PC-9 (cell line): ENCODE measurements at regions not wholly inside any gene's neighbourhood (a gene's known extent, or its start where the extent isn't known, plus 50 kb on each side); places are given as distances from the start of the nearest gene placed in this dataset.
A peak's percentile ranks its signal among the peaks of the same experiment; 100 is the strongest.

ENCODE experiments used
- BruUV-seq: library from RNA; stranded (reverse); fragments of 400-500 nt; replicated peaks from 2 replicates; lab custom pipeline; 2021; lab: Mats Ljungman, UMichigan
- CTCF ChIA-PET: fragments of 300-600 bp; sonication (Branson Sonifier 250); formaldehyde crosslinking; loops from one replicate; lab custom pipeline; 2022; ENCODE audit warnings: antibody characterized with exemption; lab: Charles Lee
- POLR2A ChIA-PET: fragments of 300-600 bp; sonication (Branson Sonifier 250); formaldehyde crosslinking; loops from one replicate; lab custom pipeline; 2022; ENCODE audit warnings: antibody characterized with exemption; ENCODE audit not compliant: unreplicated experiment; lab: Charles Lee
- DNase-seq, 2 experiments: peaks; one replicate each; pipeline versions ENCODE4 v3.0.0 to v3.0.0-alpha.2; 2015 to 2022; ENCODE audit warnings: mixed read lengths in 1 of 2
- H2AFZ ChIP-seq: fragments of 200-600 bp; sonication (generic); 2 replicates; pipeline ENCODE4 v1.8.1; 2017; ENCODE audit warnings: antibody characterized with exemption
- H3F3A ChIP-seq: fragments of 200-600 bp; sonication (generic); 2 replicates; pipeline ENCODE4 v1.8.1; 2017; ENCODE audit warnings: antibody characterized with exemption, mild to moderate bottlenecking, low read depth; ENCODE audit not compliant: insufficient read depth
- H3K27ac ChIP-seq: fragments of 200-600 bp; sonication (generic); 2 replicates; pipeline ENCODE4 v1.6.1; 2016; ENCODE audit warnings: mixed run types
- H3K27me3 ChIP-seq: fragments of 200-600 bp; sonication (generic); 2 replicates; pipeline ENCODE4 v1.6.1; 2016; ENCODE audit warnings: low read depth, mixed run types; ENCODE audit not compliant: insufficient read depth
- H3K36me3 ChIP-seq: fragments of 200-600 bp; sonication (generic); 2 replicates; pipeline ENCODE4 v1.6.1; 2016; ENCODE audit warnings: low read depth, mixed run types
- H3K4me1 ChIP-seq: fragments of 200-600 bp; sonication (generic); replicated peaks from 2 replicates; pipeline ENCODE4 v1.6.1; 2016; ENCODE audit warnings: mixed run types; ENCODE audit not compliant: insufficient read depth
- H3K4me2 ChIP-seq: fragments of 200-600 bp; sonication (generic); 2 replicates; pipeline ENCODE4 v1.6.1; 2017; ENCODE audit warnings: mixed run types
- H3K4me3 ChIP-seq: fragments of 200-600 bp; sonication (generic); 2 replicates; pipeline ENCODE4 v1.6.1; 2016; ENCODE audit warnings: mixed run types
- H3K79me2 ChIP-seq: fragments of 200-600 bp; sonication (generic); 2 replicates; pipeline ENCODE4 v1.6.1; 2017; ENCODE audit warnings: low read depth, mixed run types
- H3K9me2 ChIP-seq: fragments of 200-600 bp; sonication (generic); 2 replicates; pipeline ENCODE4 v1.8.1; 2017; ENCODE audit warnings: mild to moderate bottlenecking; ENCODE audit not compliant: insufficient read depth
- H3K9me3 ChIP-seq: fragments of 200-600 bp; sonication (generic); 2 replicates; pipeline ENCODE4 v1.8.1; 2016; ENCODE audit warnings: low read depth; ENCODE audit not compliant: insufficient read depth
- H4K20me1 ChIP-seq: fragments of 200-600 bp; sonication (generic); 2 replicates; pipeline ENCODE4 v1.8.1; 2017; ENCODE audit not compliant: insufficient read depth
- EZH2 ChIP-seq: fragments of 200-600 bp; sonication (generic); IDR thresholded peaks from 2 replicates; pipeline ENCODE4 v1.8.0; 2017; ENCODE audit warnings: antibody characterized with exemption, low read depth
- intact Hi-C: fragments of 100-400 bp; cut with micrococcal nuclease; formaldehyde crosslinking; loops from one replicate; pipeline ENCODE4 v1.10.0; 2022; ENCODE audit not compliant: unreplicated experiment
- TF ChIP-seq, protein P1 (sequence below): fragments of 200-600 bp; sonication (generic); conservative IDR thresholded peaks from 2 replicates; pipeline ENCODE4 v1.6.1; 2017; ENCODE audit warnings: mixed run types, antibody characterized with exemption, mild to moderate bottlenecking, moderate library complexity

DNA sequence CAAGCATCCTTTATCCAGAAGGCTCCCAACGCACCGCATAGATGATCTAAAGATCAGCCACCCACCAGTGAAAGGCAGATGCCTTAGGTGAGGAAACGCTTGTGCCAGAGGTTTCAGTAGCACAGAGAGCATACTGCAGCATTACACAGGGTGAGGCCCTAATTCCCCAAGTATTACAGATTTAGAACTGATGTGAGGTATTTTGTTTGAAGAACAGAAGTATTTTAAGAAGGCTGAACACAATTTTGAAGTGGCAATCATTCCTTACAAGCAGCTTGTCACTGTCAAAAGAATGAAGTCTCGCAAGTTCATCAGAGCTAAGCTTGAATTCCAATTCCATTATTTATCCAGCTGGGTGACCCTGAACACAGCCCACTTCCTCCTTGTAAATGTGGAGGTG is 70.0 kb upstream of the FAT3 start:
- no peak for TF ChIP-seq EZH2
- TF ChIP-seq, protein P1, sequence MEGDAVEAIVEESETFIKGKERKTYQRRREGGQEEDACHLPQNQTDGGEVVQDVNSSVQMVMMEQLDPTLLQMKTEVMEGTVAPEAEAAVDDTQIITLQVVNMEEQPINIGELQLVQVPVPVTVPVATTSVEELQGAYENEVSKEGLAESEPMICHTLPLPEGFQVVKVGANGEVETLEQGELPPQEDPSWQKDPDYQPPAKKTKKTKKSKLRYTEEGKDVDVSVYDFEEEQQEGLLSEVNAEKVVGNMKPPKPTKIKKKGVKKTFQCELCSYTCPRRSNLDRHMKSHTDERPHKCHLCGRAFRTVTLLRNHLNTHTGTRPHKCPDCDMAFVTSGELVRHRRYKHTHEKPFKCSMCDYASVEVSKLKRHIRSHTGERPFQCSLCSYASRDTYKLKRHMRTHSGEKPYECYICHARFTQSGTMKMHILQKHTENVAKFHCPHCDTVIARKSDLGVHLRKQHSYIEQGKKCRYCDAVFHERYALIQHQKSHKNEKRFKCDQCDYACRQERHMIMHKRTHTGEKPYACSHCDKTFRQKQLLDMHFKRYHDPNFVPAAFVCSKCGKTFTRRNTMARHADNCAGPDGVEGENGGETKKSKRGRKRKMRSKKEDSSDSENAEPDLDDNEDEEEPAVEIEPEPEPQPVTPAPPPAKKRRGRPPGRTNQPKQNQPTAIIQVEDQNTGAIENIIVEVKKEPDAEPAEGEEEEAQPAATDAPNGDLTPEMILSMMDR = no peak
- Histone ChIP-seq H3K79me2 (no peaks in the 10 kb centered on the region), H3K27me3 (no peaks in the 10 kb centered on the region), H3K4me1 (peaks cover 6% of the 10 kb centered on the region; the same call in 1 of the 2 replicates), H3F3A (no peaks in the 10 kb centered on the region), H3K9me3 (no peaks in the 10 kb centered on the region), H3K27ac (no peak overlapping the region), H3K4me2 (no peak overlapping the region), H3K4me3 (no peak overlapping the region), H3K9me2 (no peaks in the 10 kb centered on the region), H3K36me3 (no peaks in the 10 kb centered on the region), H2AFZ (no peak overlapping the region), H4K20me1 (no peaks in the 10 kb centered on the region)
- no TSS peak for BruUV-seq
- ChIA-PET POLR2A (interaction anchor here (0.6 kb wide), 1 partner anchor 176 kb away, joined by 7 read pairs; no protein-coding TSS in a partner anchor), CTCF (no interaction called here)
- DNase-seq = peak; percentile 12 to 83
- intact Hi-C loops = loop anchor here (5.0 kb wide), 1 partner anchor 63 kb away; no protein-coding TSS in a partner anchor

DNA sequence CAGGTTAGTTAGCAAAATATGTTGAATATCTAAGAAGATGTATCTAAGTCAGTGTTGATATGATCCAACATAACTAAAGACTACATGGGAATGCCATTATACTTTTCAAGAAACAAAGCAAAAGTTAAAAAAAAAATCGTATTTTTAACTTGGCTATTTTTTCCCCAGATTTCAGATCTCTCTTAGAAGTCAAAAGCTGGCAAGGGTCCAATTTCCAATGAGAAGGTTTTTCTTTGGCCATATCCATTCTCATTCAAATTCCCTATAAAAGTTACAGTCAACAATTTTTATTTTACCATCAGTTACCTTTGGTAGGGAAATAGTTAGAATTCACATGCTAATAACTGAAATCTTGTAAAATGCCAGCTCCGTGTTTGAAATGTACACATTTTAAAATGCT is 70.5 kb upstream of the FAT3 start:
- Histone ChIP-seq H4K20me1 (no peaks in the 10 kb centered on the region), H3K27me3 (no peaks in the 10 kb centered on the region), H3K4me3 (no peak overlapping the region), H3K9me3 (no peaks in the 10 kb centered on the region), H3K4me1 (peaks cover 6% of the 10 kb centered on the region; the same call in 1 of the 2 replicates), H2AFZ (no peak overlapping the region), H3K36me3 (no peaks in the 10 kb centered on the region), H3K27ac (no peak overlapping the region), H3K4me2 (no peak overlapping the region), H3F3A (no peaks in the 10 kb centered on the region), H3K79me2 (no peaks in the 10 kb centered on the region), H3K9me2 (no peaks in the 10 kb centered on the region)
- TF ChIP-seq, protein P1 = no peak
- no peak for TF ChIP-seq EZH2
- BruUV-seq = no TSS peak
- ChIA-PET CTCF (no interaction called here), POLR2A (interaction anchor here (0.6 kb wide), 1 partner anchor 356 kb away, joined by 3 read pairs; no protein-coding TSS in a partner anchor)
- intact Hi-C loops = loop anchor here (5.0 kb wide), 1 partner anchor 63 kb away; no protein-coding TSS in a partner anchor
- no peak for DNase-seq

DNA sequence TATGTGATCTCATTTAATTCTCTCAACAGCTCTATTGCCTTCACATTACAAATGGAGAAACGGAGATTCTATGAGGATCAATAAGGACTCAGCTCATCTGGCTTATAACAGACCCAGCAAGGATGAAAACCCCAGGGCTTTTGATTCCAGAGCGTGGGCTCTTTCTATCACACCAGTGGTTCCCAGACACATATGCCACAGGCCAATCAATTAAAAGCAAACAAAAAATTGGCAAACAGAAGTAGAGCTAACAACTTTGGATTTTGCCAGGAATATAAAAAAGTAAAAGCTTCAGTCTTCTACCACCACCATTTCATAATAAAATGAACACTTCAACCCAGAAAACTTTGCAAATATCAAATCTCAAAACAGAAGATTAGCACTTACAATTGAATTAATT is 71.1 kb upstream of the FAT3 start:
- Histone ChIP-seq H3K36me3 (no peaks in the 10 kb centered on the region), H3K27me3 (no peaks in the 10 kb centered on the region), H2AFZ (no peak overlapping the region), H4K20me1 (no peaks in the 10 kb centered on the region), H3K4me1 (peaks cover 6% of the 10 kb centered on the region; the same call in 1 of the 2 replicates), H3K9me3 (no peaks in the 10 kb centered on the region), H3K9me2 (no peaks in the 10 kb centered on the region), H3F3A (no peaks in the 10 kb centered on the region), H3K4me3 (no peak overlapping the region), H3K4me2 (no peak overlapping the region), H3K79me2 (no peaks in the 10 kb centered on the region), H3K27ac (no peak overlapping the region)
- POLR2A ChIA-PET = interaction anchor here (0.6 kb wide), 1 partner anchor 357 kb away, joined by 3 read pairs; no protein-coding TSS in a partner anchor
- no peak for TF ChIP-seq EZH2
- TF ChIP-seq, protein P1 = no peak
- no peak for DNase-seq
- intact Hi-C loops = loop anchor here (5.0 kb wide), 1 partner anchor 64 kb away; no protein-coding TSS in a partner anchor
- no TSS peak for BruUV-seq
- CTCF ChIA-PET = interaction anchor here (0.7 kb wide), 1 partner anchor 287 kb away, joined by 6 read pairs; no protein-coding TSS in a partner anchor
